ENCODE measurements at regions not wholly inside any gene's neighbourhood (a gene's known extent, or its start where the extent isn't known, plus 50 kb on each side); places are given as distances from the start of the nearest gene placed in this dataset.
"Not testable (repeated sequence)": the region's sequence is repeated elsewhere in the genome, so short reads cannot be mapped to it uniquely, and the experiment has no call there.

GRCh38 chr4:4031446-4032135, 195.1 kb downstream of the OTOP1 start:
- not testable (repeated sequence) for TF ChIP-seq CTCF, POLR2A (IDR thresholded peaks at IDR 0.05)

Data from right lobe of liver (tissue), 4 donors.